GM19463 (cell line): ENCODE measurements at regions not wholly inside any gene's neighbourhood (a gene's known extent, or its start where the extent isn't known, plus 50 kb on each side); places are given as distances from the start of the nearest gene placed in this dataset.

Experiments
- ATAC-seq: cut with Tn5 transposase; IDR thresholded peaks from one replicate; pipeline ENCODE4 v1.9.1; 2021; ENCODE audit warnings: mild to moderate bottlenecking, moderate library complexity; ENCODE audit not compliant: unreplicated experiment

- ATAC-seq, result no peak
Observed at GRCh38 chr7:24469118-24469517, 104.1 kb upstream of the PALS2 start.

DNA sequence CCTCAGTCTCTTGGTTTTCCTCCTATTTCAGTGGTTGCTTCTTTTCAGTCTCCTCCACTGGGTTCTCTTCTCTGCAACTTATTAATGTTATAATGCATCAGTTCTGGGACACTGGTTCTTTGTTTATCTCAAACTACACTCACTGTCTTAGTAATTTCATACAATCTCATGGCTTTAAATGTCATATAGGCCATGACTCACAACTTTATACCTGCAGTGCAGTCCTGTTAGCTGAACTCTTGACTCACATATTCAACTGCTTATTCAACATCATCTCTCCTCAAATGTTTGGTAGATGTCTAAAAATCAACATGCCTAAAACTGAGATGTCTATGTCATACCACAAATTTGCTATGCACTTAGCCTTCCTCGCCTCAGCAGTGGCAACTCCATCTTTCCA lies 101.2 kb upstream of the PALS2 start:
- no peak for ATAC-seq

DNA sequence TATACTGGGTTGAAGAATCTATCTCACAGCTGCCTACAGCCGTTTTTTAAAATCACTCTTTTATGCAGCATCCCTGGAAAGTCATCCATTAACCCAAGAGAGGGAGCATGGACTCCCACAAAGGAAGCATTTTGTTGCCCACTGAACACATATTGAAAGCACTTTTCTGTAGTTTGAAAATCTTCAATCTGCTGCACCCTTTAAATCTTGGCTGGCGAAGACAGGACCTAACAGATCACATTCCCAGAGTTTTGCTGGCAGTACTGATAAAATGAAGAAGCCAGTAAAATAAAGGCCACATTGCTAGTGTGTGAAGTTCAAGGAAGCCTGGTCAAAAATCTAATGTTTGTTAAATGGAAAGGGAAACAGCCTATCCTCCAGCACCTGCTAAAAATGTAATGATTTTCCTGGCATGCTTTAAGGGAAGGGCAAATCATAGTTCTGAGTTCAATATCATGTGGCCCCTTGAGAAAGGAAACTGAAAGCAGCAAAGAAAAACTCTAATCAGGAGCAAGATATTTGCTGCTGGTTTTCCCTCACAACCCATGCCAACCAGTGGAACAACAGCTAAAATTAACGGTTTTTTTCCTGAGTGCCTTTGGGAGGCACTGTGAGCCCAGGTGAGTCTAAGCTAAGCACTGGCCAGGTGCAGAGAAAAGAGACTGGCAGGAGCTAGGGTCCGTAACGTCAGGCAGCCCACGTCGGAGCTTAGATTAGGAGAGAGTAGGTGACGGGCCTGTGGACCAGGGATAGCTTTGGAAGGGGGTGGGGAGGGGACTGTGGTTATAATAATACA lies 97.9 kb upstream of the PALS2 start:
- no peak for ATAC-seq

GRCh38 chr7:24476227-24476626 lies 97.0 kb upstream of the PALS2 start:
- ATAC-seq, result no peak

DNA sequence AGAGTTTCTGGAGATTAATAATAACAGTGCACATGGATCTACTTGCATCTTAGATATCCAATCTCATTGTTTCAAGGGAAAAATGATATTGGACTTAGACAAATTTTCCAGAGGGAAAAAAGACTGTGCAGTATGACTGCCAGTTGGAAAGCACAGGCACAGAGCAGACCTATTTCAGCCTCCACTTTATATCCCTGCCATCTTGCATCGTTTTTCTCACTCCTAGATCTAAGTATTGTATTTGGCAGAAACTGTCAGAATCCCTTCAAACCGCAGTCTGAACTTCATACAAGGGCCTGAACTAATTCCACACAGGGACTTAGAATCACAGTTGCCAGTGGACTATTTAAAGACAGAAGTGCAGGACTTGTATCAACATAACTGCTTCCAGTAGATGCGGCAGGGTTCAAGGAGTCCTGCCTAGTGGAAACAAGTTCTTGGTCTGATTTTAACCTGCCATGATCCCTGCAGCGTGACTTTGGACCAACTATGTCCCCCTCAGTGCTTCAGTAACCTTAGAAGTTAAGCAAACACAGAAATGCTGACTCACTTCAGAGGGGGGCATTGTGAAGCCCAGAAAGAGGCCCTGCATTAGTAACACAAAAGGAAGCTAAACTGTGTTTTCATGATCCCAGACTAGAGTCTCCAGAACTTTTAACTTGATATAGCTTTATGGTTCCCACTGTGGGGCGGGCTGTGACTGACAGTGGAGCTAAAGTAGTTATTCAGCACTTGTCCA lies 95.7 kb upstream of the PALS2 start:
- no peak for ATAC-seq

- no peak for ATAC-seq
Observed at GRCh38 chr7:24478137-24478655, 95.1 kb upstream of the PALS2 start.

GRCh38 chr7:24480501-24480900 lies 92.8 kb upstream of the PALS2 start:
- ATAC-seq, result no peak

DNA sequence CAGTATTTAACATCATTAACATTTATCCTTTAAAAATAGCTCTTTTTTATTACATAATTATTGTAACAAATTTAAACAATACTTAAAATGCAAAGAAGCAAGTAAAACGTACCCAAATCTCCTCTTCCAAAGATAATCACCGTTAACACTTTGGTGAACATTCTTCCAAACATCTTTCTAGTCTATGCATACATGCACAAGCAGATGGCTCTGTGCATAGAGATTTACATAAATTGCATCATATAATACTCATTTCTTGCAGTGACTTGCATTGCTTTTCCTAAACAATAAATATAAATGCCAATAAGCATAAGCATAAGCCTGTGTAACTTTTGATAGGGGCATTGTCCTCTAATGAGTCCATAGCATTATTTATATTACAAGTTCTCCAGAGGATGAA lies 89.4 kb upstream of the PALS2 start:
- no peak for ATAC-seq

- no peak for ATAC-seq
Observed at GRCh38 chr7:24492576-24492975, 80.7 kb upstream of the PALS2 start.

DNA sequence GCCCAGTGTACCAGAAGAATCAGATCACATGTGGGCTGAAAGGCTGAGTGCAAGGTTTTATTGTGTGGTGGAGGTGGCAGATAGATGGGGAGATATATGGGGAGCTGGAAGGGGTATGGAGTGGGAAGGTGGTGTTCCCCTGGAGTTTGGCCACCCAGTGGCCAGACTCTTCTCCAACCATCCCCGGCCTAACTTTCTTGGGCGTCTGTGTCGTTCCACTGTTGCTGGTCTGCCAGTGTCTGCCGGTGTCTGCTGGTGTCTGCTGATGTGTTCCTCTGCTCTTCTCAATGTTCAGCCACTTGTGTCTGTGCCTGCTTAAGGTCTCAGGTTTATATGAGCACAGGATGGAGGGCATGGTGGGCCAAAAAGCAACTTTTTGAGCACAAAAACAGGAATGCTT lies 78.4 kb upstream of the PALS2 start:
- ATAC-seq, result no peak

DNA sequence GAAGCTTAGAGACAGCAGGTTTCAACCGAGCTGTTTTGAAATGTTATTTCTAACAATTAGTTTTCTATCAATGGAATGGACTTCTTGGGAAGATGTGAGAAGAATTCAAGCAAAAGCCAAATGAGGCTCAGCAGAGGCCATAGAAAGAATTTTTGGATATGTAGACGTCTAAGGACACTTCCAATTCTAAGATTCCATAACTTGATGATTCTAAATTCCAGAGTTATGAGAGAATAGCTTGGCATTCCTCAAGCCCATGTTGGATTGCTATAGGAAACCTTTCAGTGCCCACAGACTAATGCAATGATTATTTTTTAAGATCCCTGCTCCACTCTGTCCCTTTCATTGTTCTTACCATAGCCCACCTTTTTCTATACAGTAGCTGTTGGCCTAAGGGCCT lies 77.2 kb upstream of the PALS2 start:
- ATAC-seq, result no peak

DNA sequence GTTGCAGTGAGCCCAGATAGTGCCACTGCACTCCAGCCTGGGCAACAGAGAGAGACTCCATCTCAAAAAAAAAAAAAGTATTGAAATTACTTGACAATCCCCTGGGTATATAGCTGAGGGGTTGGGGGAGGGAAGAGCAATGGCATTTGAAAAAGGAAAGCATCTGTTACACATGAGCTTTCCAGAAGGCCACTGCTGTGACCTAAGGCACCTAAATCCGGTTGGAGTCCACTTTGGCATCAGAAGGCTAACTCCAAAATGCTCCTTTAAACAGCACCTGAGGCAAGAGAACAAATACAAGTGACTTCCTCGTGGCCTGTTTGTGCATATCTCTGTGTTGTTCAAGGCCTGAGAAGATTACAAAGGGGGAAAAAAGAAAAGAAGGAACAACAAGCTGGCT lies 74.8 kb upstream of the PALS2 start:
- no peak for ATAC-seq

GRCh38 chr7:24499871-24500270 lies 73.4 kb upstream of the PALS2 start:
- ATAC-seq, result no peak

- no peak for ATAC-seq
Observed at GRCh38 chr7:24500599-24500998, 72.7 kb upstream of the PALS2 start.

GRCh38 chr7:24501009-24501408 lies 72.2 kb upstream of the PALS2 start:
- ATAC-seq, result no peak

GRCh38 chr7:24501443-24502134 lies 71.7 kb upstream of the PALS2 start:
- no peak for ATAC-seq

- no peak for ATAC-seq
Observed at GRCh38 chr7:24502135-24502488, 71.1 kb upstream of the PALS2 start.

- no peak for ATAC-seq
Observed at GRCh38 chr7:24503506-24503905, 69.7 kb upstream of the PALS2 start.

DNA sequence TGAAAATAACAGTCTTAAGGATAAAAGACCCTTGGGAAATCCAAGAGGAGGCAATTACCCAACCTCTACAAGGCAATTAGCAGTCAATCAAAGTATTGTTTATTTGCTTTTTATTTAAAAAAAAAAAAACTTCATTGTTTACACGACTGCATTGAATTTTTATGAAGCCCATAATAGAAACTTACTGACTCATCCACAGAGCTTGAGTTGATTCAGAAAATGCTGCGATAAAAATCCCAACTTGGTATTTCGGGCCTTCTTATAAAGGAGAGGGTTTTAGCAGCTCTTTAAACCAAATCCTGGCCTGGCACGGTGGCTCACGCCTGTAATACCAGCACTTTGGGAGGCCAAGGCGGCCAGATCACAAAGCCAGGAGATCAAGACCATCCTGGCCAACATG lies 69.2 kb upstream of the PALS2 start:
- no peak for ATAC-seq

DNA sequence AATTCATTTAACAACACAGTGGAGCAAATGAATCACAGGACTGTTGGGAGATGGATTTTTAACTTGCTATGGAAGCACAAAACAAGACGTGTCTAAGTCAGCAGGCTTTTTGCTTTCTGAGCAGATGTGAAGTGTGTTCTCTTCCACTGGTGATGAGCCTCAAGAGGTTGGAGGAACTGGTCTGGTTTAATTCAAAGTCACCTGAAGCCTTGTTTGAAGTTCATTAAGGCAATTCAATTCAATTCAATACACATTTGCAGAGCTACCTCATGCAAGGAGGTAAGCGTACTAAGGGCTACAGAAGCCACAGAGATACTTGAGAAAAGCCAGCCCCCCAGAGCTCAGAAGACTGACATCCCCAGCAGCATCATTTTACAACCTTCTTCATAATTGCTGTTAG lies 68.4 kb upstream of the PALS2 start:
- no peak for ATAC-seq

- ATAC-seq, result no peak
Observed at GRCh38 chr7:24505968-24506367, 67.3 kb upstream of the PALS2 start.

DNA sequence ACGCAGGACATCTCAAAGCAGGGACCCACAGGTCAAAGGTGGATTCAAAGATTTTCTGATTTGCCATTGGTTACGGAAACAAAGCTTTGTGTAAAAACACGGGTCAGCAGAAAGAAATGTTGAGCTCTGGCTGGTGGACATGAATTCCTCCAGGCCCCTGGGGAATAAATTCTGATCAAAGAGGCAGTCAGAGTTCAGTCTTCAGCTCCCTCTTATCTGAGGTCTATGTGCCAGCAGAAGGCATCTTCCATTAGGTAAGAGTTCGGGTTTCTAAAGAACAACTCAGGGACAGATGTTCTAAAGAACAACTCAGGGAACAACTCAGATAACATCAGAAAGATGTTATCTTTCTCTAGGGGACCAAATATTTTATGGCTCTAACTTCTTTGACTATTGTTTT lies 64.9 kb upstream of the PALS2 start:
- ATAC-seq, result no peak
